Cardiac fibroblast (primary cell): ENCODE measurements at regions not wholly inside any gene's neighbourhood (a gene's known extent, or its start where the extent isn't known, plus 50 kb on each side); places are given as distances from the start of the nearest gene placed in this dataset.

Experiments used
- DNase-seq, 2 donors: peaks; one replicate each; pipeline versions ENCODE4 v3.0.0 to v3.0.0-alpha.2; 2010; ENCODE audit warnings: low read depth in 2 of 2
- H3K4me3 ChIP-seq, 2 donors: replicated peaks in 1 of 2; 1 replicate in 1 of 2; 2 replicates in 1 of 2; pipeline ENCODE4 v1.5.1; 2011; ENCODE audit warnings: low read depth in 2 of 2, low read length in 2 of 2, mild to moderate bottlenecking in 2 of 2, moderate library complexity in 1 of 2
- CTCF ChIP-seq: IDR thresholded peaks from one replicate; pipeline ENCODE4 v1.5.1; 2011; ENCODE audit warnings: low read depth, mild to moderate bottlenecking, low read length, inconsistent platforms

- no peak for TF ChIP-seq CTCF
- no peak for DNase-seq
These were observed 127.7 kb downstream of the NAV1 start for GRCh38 chr1:201666645-201667044.

GRCh38 chr1:201667479-201667878 lies 128.6 kb downstream of the NAV1 start:
- DNase-seq, result no peak
- TF ChIP-seq CTCF, result no peak
- H3K4me3 ChIP-seq, result no peak overlapping the region

More at GRCh38 chr1:201666645-201667044, 127.7 kb downstream of the NAV1 start:
- H3K4me3 ChIP-seq, result no peak overlapping the region

GRCh38 chr1:201670517-201670916 lies 131.6 kb downstream of the NAV1 start:
- H3K4me3 ChIP-seq, result no peak overlapping the region
- no peak for TF ChIP-seq CTCF
- no peak for DNase-seq

GRCh38 chr1:201672685-201673084 lies 133.8 kb downstream of the NAV1 start:
- TF ChIP-seq CTCF, result no peak
- DNase-seq, result no peak
- no peak overlapping the region for H3K4me3 ChIP-seq

GRCh38 chr1:201673093-201673492 lies 134.2 kb downstream of the NAV1 start:
- H3K4me3 ChIP-seq, result no peak overlapping the region
- DNase-seq, result no peak
- no peak for TF ChIP-seq CTCF

GRCh38 chr1:201673915-201674314 lies 135.0 kb downstream of the NAV1 start:
- no peak for TF ChIP-seq CTCF
- DNase-seq, result no peak
- no peak overlapping the region for H3K4me3 ChIP-seq

- TF ChIP-seq CTCF, result no peak
- no peak overlapping the region for H3K4me3 ChIP-seq
- DNase-seq, result peak in 1 of 2 donors; percentile 31
These were observed 136.2 kb downstream of the NAV1 start for GRCh38 chr1:201675143-201675542.
